Amniotic stem cell (primary cell): ENCODE measurements at regions not wholly inside any gene's neighbourhood (a gene's known extent, or its start where the extent isn't known, plus 50 kb on each side); places are given as distances from the start of the nearest gene placed in this dataset.

Experiments
- DNase-seq: peaks from one replicate; lab custom pipeline; 2025; lab: John Stamatoyannopoulos, UW

- no peak for DNase-seq
Observed at GRCh38 chr2:176503776-176504175, 234.5 kb downstream of the MTX2 start.

GRCh38 chr2:176504440-176504839, 235.2 kb downstream of the MTX2 start:
- DNase-seq = no peak

- DNase-seq = no peak
Observed at GRCh38 chr2:176507786-176508185, 238.5 kb downstream of the MTX2 start.

GRCh38 chr2:176508374-176508773, 239.1 kb downstream of the MTX2 start:
- DNase-seq = no peak

- no peak for DNase-seq
Observed at GRCh38 chr2:176508984-176509740, 239.9 kb downstream of the MTX2 start.

- no peak for DNase-seq
Observed at GRCh38 chr2:176514276-176514675, 245.0 kb downstream of the MTX2 start.

GRCh38 chr2:176514805-176515500, 245.7 kb downstream of the MTX2 start:
- no peak for DNase-seq

- DNase-seq = no peak
Observed at GRCh38 chr2:176516051-176516602, 246.9 kb downstream of the MTX2 start.

GRCh38 chr2:176518823-176519222, 249.6 kb downstream of the MTX2 start:
- no peak for DNase-seq

- DNase-seq = no peak
Observed at GRCh38 chr2:176521878-176522670, 252.8 kb downstream of the MTX2 start.

GRCh38 chr2:176525086-176525485, 255.8 kb downstream of the MTX2 start:
- DNase-seq = no peak

- no peak for DNase-seq
Observed at GRCh38 chr2:176526995-176527901, 258.0 kb downstream of the MTX2 start.

- no peak for DNase-seq
Observed at GRCh38 chr2:176531608-176532007, 262.4 kb downstream of the MTX2 start.

- no peak for DNase-seq
Observed at GRCh38 chr2:176533505-176534193, 264.4 kb downstream of the MTX2 start.

GRCh38 chr2:176534798-176535466, 265.7 kb downstream of the MTX2 start:
- no peak for DNase-seq

- DNase-seq = no peak
Observed at GRCh38 chr2:176535467-176536113, 266.3 kb downstream of the MTX2 start.

GRCh38 chr2:176536439-176537133, 267.3 kb downstream of the MTX2 start:
- no peak for DNase-seq

GRCh38 chr2:176537932-176538331, 268.7 kb downstream of the MTX2 start:
- DNase-seq = no peak

- DNase-seq = no peak
Observed at GRCh38 chr2:176540995-176541394, 271.8 kb downstream of the MTX2 start.
